ENCODE measurements at regions not wholly inside any gene's neighbourhood (a gene's known extent, or its start where the extent isn't known, plus 50 kb on each side); places are given as distances from the start of the nearest gene placed in this dataset.

DNA sequence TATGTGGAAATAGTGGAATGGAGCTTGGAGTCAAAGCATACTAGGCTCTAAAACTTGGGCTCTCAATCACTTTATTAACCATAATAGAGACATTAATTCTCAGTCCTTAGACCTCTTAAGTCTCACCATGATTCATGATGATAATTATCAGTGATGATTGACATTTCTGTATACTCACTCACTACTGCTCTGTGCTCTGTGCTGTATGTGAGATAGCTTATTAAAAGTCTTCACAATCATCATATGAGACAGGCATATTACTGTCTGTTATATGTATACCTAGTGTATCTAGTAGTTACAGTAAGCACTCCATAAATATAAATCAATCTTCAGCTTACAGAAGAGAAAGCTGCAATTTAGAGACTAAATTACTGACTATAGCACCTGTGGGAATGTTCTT lies 236.0 kb upstream of the JAG1 start:
- H2AFZ ChIP-seq (ENCODE audit: control insufficient read depth, low read depth, low read length), result no peak overlapping the region
- CTCF ChIA-PET, result no interaction called here
- FAIRE-seq (no peak), ATAC-seq (no peak), DNase-seq (ENCODE audit: low read depth, low spot score) (no peak)
- no peaks in the 10 kb centered on the region for H4K20me1 ChIP-seq (ENCODE audit: control insufficient read depth, insufficient read depth)
- no TSS peak for BruUV-seq (replicated peaks)
- H3K9me3 ChIP-seq (replicated peaks; ENCODE audit: control insufficient read depth, insufficient read depth, low read length), result no peaks in the 10 kb centered on the region
- H3K4me2 ChIP-seq (ENCODE audit: control insufficient read depth, insufficient read depth), result no peak overlapping the region
- no peak overlapping the region for H3K9ac ChIP-seq (ENCODE audit: control insufficient read depth, insufficient read depth, low read length)
- no peaks in the 10 kb centered on the region for H3K4me1 ChIP-seq (ENCODE audit: control insufficient read depth, insufficient read depth, low read length)
- in situ Hi-C loops (cut with MboI) (no loop called here), intact Hi-C loops (cut with micrococcal nuclease; ENCODE audit: unreplicated experiment) (loop anchor here (10.0 kb wide), 1 partner anchor 65 kb away; no protein-coding TSS in a partner anchor)
- TF ChIP-seq, protein P1, sequence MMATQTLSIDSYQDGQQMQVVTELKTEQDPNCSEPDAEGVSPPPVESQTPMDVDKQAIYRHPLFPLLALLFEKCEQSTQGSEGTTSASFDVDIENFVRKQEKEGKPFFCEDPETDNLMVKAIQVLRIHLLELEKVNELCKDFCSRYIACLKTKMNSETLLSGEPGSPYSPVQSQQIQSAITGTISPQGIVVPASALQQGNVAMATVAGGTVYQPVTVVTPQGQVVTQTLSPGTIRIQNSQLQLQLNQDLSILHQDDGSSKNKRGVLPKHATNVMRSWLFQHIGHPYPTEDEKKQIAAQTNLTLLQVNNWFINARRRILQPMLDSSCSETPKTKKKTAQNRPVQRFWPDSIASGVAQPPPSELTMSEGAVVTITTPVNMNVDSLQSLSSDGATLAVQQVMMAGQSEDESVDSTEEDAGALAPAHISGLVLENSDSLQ (IDR thresholded peaks at IDR 0.05), result no peak
- TF ChIP-seq ZNF274 (IDR thresholded peaks at IDR 0.05; ENCODE audit: insufficient read depth, insufficient read length) (no peak), BHLHE40 (IDR thresholded peaks at IDR 0.05; ENCODE audit: borderline replicate concordance in 1 of 2, low read depth in 2 of 2, low read length in 1 of 2) (no peak), ETV6 (conservative IDR thresholded peaks at IDR 0.05 in 1 of 2, IDR thresholded peaks at IDR 0.05 in 1 of 2; ENCODE audit: borderline replicate concordance in 1 of 2, low read depth in 1 of 2) (no peak), SMARCA5 (IDR thresholded peaks at IDR 0.05) (no peak), SREBF1 (IDR thresholded peaks at IDR 0.05; ENCODE audit: low read length) (no peak), HDGF (IDR thresholded peaks at IDR 0.05) (no peak), TCF3 (IDR thresholded peaks at IDR 0.05; ENCODE audit: borderline replicate concordance, insufficient read depth, low read depth, low read length) (no peak), NR2C2 (IDR thresholded peaks at IDR 0.05; ENCODE audit: borderline replicate concordance, control insufficient read depth, insufficient read length, low read depth) (no peak), ZBED1 (IDR thresholded peaks at IDR 0.05; ENCODE audit: borderline replicate concordance) (no peak), STAT3 (IDR thresholded peaks at IDR 0.05; ENCODE audit: low read depth, low read length) (no peak), BRCA1 (IDR thresholded peaks at IDR 0.05; ENCODE audit: low read depth, low read length) (no peak), TCF7 (IDR thresholded peaks at IDR 0.05; ENCODE audit: borderline replicate concordance) (no peak), PAX8 (IDR thresholded peaks at IDR 0.05) (no peak), EED (IDR thresholded peaks at IDR 0.05; ENCODE audit: low read depth) (no peak), SUPT20H (IDR thresholded peaks at IDR 0.05; ENCODE audit: borderline replicate concordance, control insufficient read depth, low read depth, low read length) (no peak), NR2F1 (conservative IDR thresholded peaks at IDR 0.05) (no peak)
- TF ChIP-seq, protein P2, sequence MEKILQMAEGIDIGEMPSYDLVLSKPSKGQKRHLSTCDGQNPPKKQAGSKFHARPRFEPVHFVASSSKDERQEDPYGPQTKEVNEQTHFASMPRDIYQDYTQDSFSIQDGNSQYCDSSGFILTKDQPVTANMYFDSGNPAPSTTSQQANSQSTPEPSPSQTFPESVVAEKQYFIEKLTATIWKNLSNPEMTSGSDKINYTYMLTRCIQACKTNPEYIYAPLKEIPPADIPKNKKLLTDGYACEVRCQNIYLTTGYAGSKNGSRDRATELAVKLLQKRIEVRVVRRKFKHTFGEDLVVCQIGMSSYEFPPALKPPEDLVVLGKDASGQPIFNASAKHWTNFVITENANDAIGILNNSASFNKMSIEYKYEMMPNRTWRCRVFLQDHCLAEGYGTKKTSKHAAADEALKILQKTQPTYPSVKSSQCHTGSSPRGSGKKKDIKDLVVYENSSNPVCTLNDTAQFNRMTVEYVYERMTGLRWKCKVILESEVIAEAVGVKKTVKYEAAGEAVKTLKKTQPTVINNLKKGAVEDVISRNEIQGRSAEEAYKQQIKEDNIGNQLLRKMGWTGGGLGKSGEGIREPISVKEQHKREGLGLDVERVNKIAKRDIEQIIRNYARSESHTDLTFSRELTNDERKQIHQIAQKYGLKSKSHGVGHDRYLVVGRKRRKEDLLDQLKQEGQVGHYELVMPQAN (conservative IDR thresholded peaks at IDR 0.05), result no peak
- TF ChIP-seq, protein P3, sequence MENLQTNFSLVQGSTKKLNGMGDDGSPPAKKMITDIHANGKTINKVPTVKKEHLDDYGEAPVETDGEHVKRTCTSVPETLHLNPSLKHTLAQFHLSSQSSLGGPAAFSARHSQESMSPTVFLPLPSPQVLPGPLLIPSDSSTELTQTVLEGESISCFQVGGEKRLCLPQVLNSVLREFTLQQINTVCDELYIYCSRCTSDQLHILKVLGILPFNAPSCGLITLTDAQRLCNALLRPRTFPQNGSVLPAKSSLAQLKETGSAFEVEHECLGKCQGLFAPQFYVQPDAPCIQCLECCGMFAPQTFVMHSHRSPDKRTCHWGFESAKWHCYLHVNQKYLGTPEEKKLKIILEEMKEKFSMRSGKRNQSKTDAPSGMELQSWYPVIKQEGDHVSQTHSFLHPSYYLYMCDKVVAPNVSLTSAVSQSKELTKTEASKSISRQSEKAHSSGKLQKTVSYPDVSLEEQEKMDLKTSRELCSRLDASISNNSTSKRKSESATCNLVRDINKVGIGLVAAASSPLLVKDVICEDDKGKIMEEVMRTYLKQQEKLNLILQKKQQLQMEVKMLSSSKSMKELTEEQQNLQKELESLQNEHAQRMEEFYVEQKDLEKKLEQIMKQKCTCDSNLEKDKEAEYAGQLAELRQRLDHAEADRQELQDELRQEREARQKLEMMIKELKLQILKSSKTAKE (IDR thresholded peaks at IDR 0.05; ENCODE audit: low read depth, poor library complexity, severe bottlenecking), result no peak
- no peak overlapping the region for H3K4me3 ChIP-seq
- no peaks in the 10 kb centered on the region for H3K36me3 ChIP-seq (ENCODE audit: control insufficient read depth in 2 of 2, insufficient read depth in 2 of 2, low read length in 1 of 2)
- POLR2A ChIA-PET, result no interaction called here
- RAD21 ChIA-PET (ENCODE audit: unreplicated experiment), result no interaction called here
- no peaks in the 10 kb centered on the region for H3K27me3 ChIP-seq (replicated peaks in 1 of 2; ENCODE audit: control insufficient read depth in 2 of 2, insufficient read depth in 2 of 2, low read length in 1 of 2)
- H3K27ac ChIP-seq (ENCODE audit: control insufficient read depth, insufficient read depth), result no peak overlapping the region
- SMC1A ChIA-PET (ENCODE audit: uncharacterized antibody, unreplicated experiment), result interaction anchor here (0.7 kb wide), 1 partner anchor 32 kb away, joined by 3 read pairs; no protein-coding TSS in a partner anchor
- no peaks in the 10 kb centered on the region for H3K79me2 ChIP-seq (ENCODE audit: control insufficient read depth, insufficient read depth, low read length)

All from GM12878 (cell line).